ENCODE measurements at regions not wholly inside any gene's neighbourhood (a gene's known extent, or its start where the extent isn't known, plus 50 kb on each side); places are given as distances from the start of the nearest gene placed in this dataset.

- no peaks in the 10 kb centered on the region for H3K9me2 ChIP-seq (replicated peaks; ENCODE audit: low read depth, low read length)
- no peaks in the 10 kb centered on the region for H3K27me3 ChIP-seq (ENCODE audit: insufficient read depth, low read length, poor library complexity, severe bottlenecking)
- H3K4me3 ChIP-seq (ENCODE audit: low read length, poor library complexity, severe bottlenecking), result no peak overlapping the region
- no peaks in the 10 kb centered on the region for H3K36me3 ChIP-seq (ENCODE audit: insufficient read depth, low read length)
- no peaks in the 10 kb centered on the region for H3K79me2 ChIP-seq (ENCODE audit: insufficient read depth, low read length)
- no peaks in the 10 kb centered on the region for H4K20me1 ChIP-seq (ENCODE audit: insufficient read depth, low read length, poor library complexity, severe bottlenecking)
- H3K9ac ChIP-seq (ENCODE audit: low read depth, low read length, poor library complexity, severe bottlenecking), result no peak overlapping the region
- H2AFZ ChIP-seq (ENCODE audit: low read length), result no peak overlapping the region
- H3F3A ChIP-seq (ENCODE audit: low read depth), result no peaks in the 10 kb centered on the region
- H3K9me3 ChIP-seq (ENCODE audit: insufficient read depth, low read depth, low read length), result no peaks in the 10 kb centered on the region
- no peak overlapping the region for H3K4me2 ChIP-seq (ENCODE audit: low read depth, low read length, poor library complexity, severe bottlenecking)
- TF ChIP-seq CTCF (conservative IDR thresholded peaks at IDR 0.05; ENCODE audit: low read length) (no peak), EZH2phosphoT487 (IDR thresholded peaks at IDR 0.05; ENCODE audit: borderline replicate concordance) (no peak)
- H3K4me1 ChIP-seq (ENCODE audit: insufficient read depth, low read length, poor library complexity, severe bottlenecking), result peaks cover 7% of the 10 kb centered on the region
Measured at GRCh38 chr12:75767957-75768356, 256.5 kb upstream of the KRR1 start.

GRCh38 chr12:75766263-75767160 is 255.1 kb upstream of the KRR1 start:
- no peaks in the 10 kb centered on the region for H3K27me3 ChIP-seq (ENCODE audit: insufficient read depth, low read length, poor library complexity, severe bottlenecking)
- H3K4me2 ChIP-seq (ENCODE audit: low read depth, low read length, poor library complexity, severe bottlenecking), result no peak overlapping the region
- no peak overlapping the region for H3K9ac ChIP-seq (ENCODE audit: low read depth, low read length, poor library complexity, severe bottlenecking)
- H3K4me3 ChIP-seq (ENCODE audit: low read length, poor library complexity, severe bottlenecking), result no peak overlapping the region
- no peaks in the 10 kb centered on the region for H3K79me2 ChIP-seq (ENCODE audit: insufficient read depth, low read length)
- H2AFZ ChIP-seq (ENCODE audit: low read length), result peak overlapping the region; percentile 39; the same call in 1 of the 2 replicates
- H3K9me3 ChIP-seq (ENCODE audit: insufficient read depth, low read depth, low read length), result no peaks in the 10 kb centered on the region
- H3K4me1 ChIP-seq (ENCODE audit: insufficient read depth, low read length, poor library complexity, severe bottlenecking), result peaks cover 7% of the 10 kb centered on the region
- TF ChIP-seq CTCF (conservative IDR thresholded peaks at IDR 0.05; ENCODE audit: low read length) (no peak), EZH2phosphoT487 (IDR thresholded peaks at IDR 0.05; ENCODE audit: borderline replicate concordance) (no peak)
- no peaks in the 10 kb centered on the region for H4K20me1 ChIP-seq (ENCODE audit: insufficient read depth, low read length, poor library complexity, severe bottlenecking)
- H3F3A ChIP-seq (ENCODE audit: low read depth), result no peaks in the 10 kb centered on the region
- no peaks in the 10 kb centered on the region for H3K36me3 ChIP-seq (ENCODE audit: insufficient read depth, low read length)
- H3K9me2 ChIP-seq (replicated peaks; ENCODE audit: low read depth, low read length), result no peaks in the 10 kb centered on the region

- peaks cover 7% of the 10 kb centered on the region for H3K4me1 ChIP-seq (ENCODE audit: insufficient read depth, low read length, poor library complexity, severe bottlenecking)
- 0 out of 2 replicates have a peak overlapping the region, but pooled peaks have one; percentile 39 for H2AFZ ChIP-seq (ENCODE audit: low read length)
- H3K4me2 ChIP-seq (ENCODE audit: low read depth, low read length, poor library complexity, severe bottlenecking), result no peak overlapping the region
- H3K4me3 ChIP-seq (ENCODE audit: low read length, poor library complexity, severe bottlenecking), result no peak overlapping the region
- H3K27me3 ChIP-seq (ENCODE audit: insufficient read depth, low read length, poor library complexity, severe bottlenecking), result no peaks in the 10 kb centered on the region
- no peaks in the 10 kb centered on the region for H3K9me3 ChIP-seq (ENCODE audit: insufficient read depth, low read depth, low read length)
- H4K20me1 ChIP-seq (ENCODE audit: insufficient read depth, low read length, poor library complexity, severe bottlenecking), result no peaks in the 10 kb centered on the region
- H3K36me3 ChIP-seq (ENCODE audit: insufficient read depth, low read length), result no peaks in the 10 kb centered on the region
- no peak for TF ChIP-seq CTCF (conservative IDR thresholded peaks at IDR 0.05; ENCODE audit: low read length)
- TF ChIP-seq EZH2phosphoT487 (IDR thresholded peaks at IDR 0.05; ENCODE audit: borderline replicate concordance), result no peak
- H3K9ac ChIP-seq (ENCODE audit: low read depth, low read length, poor library complexity, severe bottlenecking), result no peak overlapping the region
- no peaks in the 10 kb centered on the region for H3K9me2 ChIP-seq (replicated peaks; ENCODE audit: low read depth, low read length)
- H3K79me2 ChIP-seq (ENCODE audit: insufficient read depth, low read length), result no peaks in the 10 kb centered on the region
- H3F3A ChIP-seq (ENCODE audit: low read depth), result no peaks in the 10 kb centered on the region
Measured at GRCh38 chr12:75765170-75766059, 254.0 kb upstream of the KRR1 start.

All from Loucy (cell line).